OCI-LY7 (cell line): ENCODE measurements at regions not wholly inside any gene's neighbourhood (a gene's known extent, or its start where the extent isn't known, plus 50 kb on each side); places are given as distances from the start of the nearest gene placed in this dataset.

ENCODE experiments used
- BruUV-seq: library from RNA; stranded (reverse); fragments of 400-500 nt; replicated peaks from 2 replicates; lab custom pipeline; 2021; lab: Mats Ljungman, UMichigan
- CTCF ChIA-PET: fragments of 300-600 bp; sonication (Branson Sonifier 250); formaldehyde crosslinking; loops from one replicate; lab custom pipeline; 2022; ENCODE audit warnings: antibody characterized with exemption; ENCODE audit not compliant: unreplicated experiment; lab: Charles Lee
- POLR2A ChIA-PET: fragments of 300-600 bp; sonication (Branson Sonifier 250); formaldehyde crosslinking; loops from one replicate; lab custom pipeline; 2022; ENCODE audit warnings: antibody characterized with exemption; lab: Charles Lee
- DNase-seq: peaks from one replicate; pipeline ENCODE4 v3.0.0-alpha.2; 2015; ENCODE audit warnings: low spot score
- H2AFZ ChIP-seq: fragments of 200-600 bp; sonication (generic), shearing (Covaris generic); 2 replicates; pipeline ENCODE4 v1.6.1; 2014; ENCODE audit warnings: mild to moderate bottlenecking, antibody characterized with exemption, low read length, moderate library complexity
- H3K27ac ChIP-seq: fragments of 200-600 bp; sonication (generic); 2 replicates; pipeline ENCODE4 v1.5.1; 2014; ENCODE audit warnings: mixed run types, low read depth, mild to moderate bottlenecking, moderate library complexity, low read length, inconsistent platforms; ENCODE audit not compliant: poor library complexity, severe bottlenecking
- H3K36me3 ChIP-seq: fragments of 200-600 bp; sonication (generic); 2 replicates; pipeline ENCODE4 v1.6.1; 2014; ENCODE audit warnings: mild to moderate bottlenecking, antibody characterized with exemption, low read length, moderate library complexity, mixed read lengths; ENCODE audit not compliant: insufficient read depth
- H3K4me1 ChIP-seq: fragments of 200-600 bp; sonication (generic); 2 replicates; pipeline ENCODE4 v1.5.1; 2014; ENCODE audit warnings: mild to moderate bottlenecking, low read length; ENCODE audit not compliant: insufficient read depth, poor library complexity, severe bottlenecking
- H3K4me2 ChIP-seq: fragments of 200-600 bp; sonication (generic); 2 replicates; pipeline ENCODE4 v1.6.1; 2014; ENCODE audit warnings: mild to moderate bottlenecking, low read length
- H3K4me3 ChIP-seq: fragments of 200-600 bp; sonication (generic); 2 replicates; pipeline ENCODE4 v1.5.1; 2014; ENCODE audit warnings: mild to moderate bottlenecking, low read depth, low read length; ENCODE audit not compliant: poor library complexity, severe bottlenecking
- H3K79me2 ChIP-seq: fragments of 200-600 bp; sonication (generic); 2 replicates; pipeline ENCODE4 v1.6.1; 2016; ENCODE audit warnings: low read depth, mild to moderate bottlenecking, low read length, moderate library complexity, mixed read lengths; ENCODE audit not compliant: insufficient read depth
- H3K9me2 ChIP-seq: fragments of 200-600 bp; sonication (generic); 2 replicates; pipeline ENCODE4 v1.6.1; 2016; ENCODE audit warnings: mild to moderate bottlenecking, low read length, mixed read lengths; ENCODE audit not compliant: insufficient read depth
- H3K9me3 ChIP-seq: fragments of 200-600 bp; sonication (generic); 2 replicates; pipeline ENCODE4 v1.6.1; 2014; ENCODE audit warnings: mild to moderate bottlenecking, mixed run types, low read length, mixed read lengths
- H4K20me1 ChIP-seq: fragments of 200-600 bp; sonication (generic); 2 replicates; pipeline ENCODE4 v1.6.1; 2014; ENCODE audit warnings: mild to moderate bottlenecking, antibody characterized with exemption, low read length, moderate library complexity, mixed read lengths; ENCODE audit not compliant: insufficient read depth
- CTCF ChIP-seq: fragments of 200-600 bp; sonication (generic); conservative IDR thresholded peaks from 2 replicates; pipeline ENCODE4 v1.5.1; 2014; ENCODE audit warnings: mild to moderate bottlenecking, antibody characterized with exemption, low read length, moderate library complexity, mixed read lengths
- EZH2phosphoT487 ChIP-seq: fragments of 200-600 bp; sonication (generic); IDR thresholded peaks from 2 replicates; pipeline ENCODE4 v1.6.1; 2018; ENCODE audit warnings: low read depth, borderline replicate concordance, mild to moderate bottlenecking, mixed run types, antibody characterized with exemption, low read length, moderate library complexity, mixed read lengths
- intact Hi-C: fragments of 100-400 bp; cut with micrococcal nuclease; formaldehyde crosslinking; loops from one replicate; pipeline ENCODE4 v1.10.0; 2022; ENCODE audit not compliant: unreplicated experiment

DNA sequence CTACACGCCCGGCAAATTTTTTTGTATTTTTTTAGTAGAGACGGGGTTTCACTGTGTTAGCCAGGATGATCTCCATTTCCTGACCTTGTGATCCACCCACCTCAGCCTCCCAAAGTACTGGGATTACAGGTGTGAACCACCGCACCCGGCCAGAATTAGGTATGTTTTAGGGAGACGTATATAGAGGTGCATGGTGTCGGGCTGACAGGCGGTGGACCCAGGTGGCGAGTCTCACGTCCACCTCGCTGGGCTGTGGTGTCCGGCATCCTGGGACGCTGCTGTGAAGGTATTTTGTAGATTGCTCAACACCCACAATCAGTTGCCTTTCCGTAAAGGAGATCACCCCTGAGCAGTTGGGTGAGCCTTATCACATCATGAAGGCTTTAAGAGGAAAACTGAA is 728.6 kb downstream of the BRD1 start:
- TF ChIP-seq EZH2phosphoT487: no peak
- no peak for TF ChIP-seq CTCF
- DNase-seq: no peak

GRCh38 chr22:49097966-49098365 is 729.7 kb downstream of the BRD1 start:
- no TSS peak for BruUV-seq
- H3K4me3 ChIP-seq: no peak overlapping the region
- H3K9me2 ChIP-seq: no peaks in the 10 kb centered on the region
- no peak for TF ChIP-seq CTCF
- TF ChIP-seq EZH2phosphoT487: no peak
- no peaks in the 10 kb centered on the region for H3K4me1 ChIP-seq
- H4K20me1 ChIP-seq: no peaks in the 10 kb centered on the region
- DNase-seq: no peak
- H3K36me3 ChIP-seq: no peaks in the 10 kb centered on the region
- H3K4me2 ChIP-seq: no peak overlapping the region
- H3K27ac ChIP-seq: no peak overlapping the region
- ChIA-PET CTCF (no interaction called here), POLR2A (no interaction called here)
- H3K9me3 ChIP-seq: no peaks in the 10 kb centered on the region
- H2AFZ ChIP-seq: no peak overlapping the region
- intact Hi-C loops: no loop called here
- no peaks in the 10 kb centered on the region for H3K79me2 ChIP-seq

More for the DNA sequence above, 728.6 kb downstream of the BRD1 start:
- POLR2A ChIA-PET: no interaction called here
- Histone ChIP-seq H3K79me2 (no peaks in the 10 kb centered on the region), H3K4me1 (no peaks in the 10 kb centered on the region), H3K36me3 (no peaks in the 10 kb centered on the region), H3K9me3 (no peaks in the 10 kb centered on the region), H3K9me2 (no peaks in the 10 kb centered on the region), H4K20me1 (no peaks in the 10 kb centered on the region), H3K4me2 (no peak overlapping the region), H3K27ac (no peak overlapping the region), H3K4me3 (no peak overlapping the region), H2AFZ (no peak overlapping the region)
- CTCF ChIA-PET: no interaction called here
- no TSS peak for BruUV-seq
- intact Hi-C loops: no loop called here

- H3K27ac ChIP-seq: no peak overlapping the region
- CTCF ChIA-PET: no interaction called here
- DNase-seq: no peak
- no peaks in the 10 kb centered on the region for H3K9me3 ChIP-seq
- H4K20me1 ChIP-seq: no peaks in the 10 kb centered on the region
- H3K4me2 ChIP-seq: no peak overlapping the region
- no peaks in the 10 kb centered on the region for H3K79me2 ChIP-seq
- H2AFZ ChIP-seq: no peak overlapping the region
- no TSS peak for BruUV-seq
- no peaks in the 10 kb centered on the region for H3K36me3 ChIP-seq
- no peak for TF ChIP-seq EZH2phosphoT487
- TF ChIP-seq CTCF: no peak
- H3K4me1 ChIP-seq: no peaks in the 10 kb centered on the region
- intact Hi-C loops: no loop called here
- POLR2A ChIA-PET: no interaction called here
- no peak overlapping the region for H3K4me3 ChIP-seq
- no peaks in the 10 kb centered on the region for H3K9me2 ChIP-seq
Observed at GRCh38 chr22:49097171-49097925, 730.3 kb downstream of the BRD1 start.
